Panc1 (cell line): ENCODE measurements at regions not wholly inside any gene's neighbourhood (a gene's known extent, or its start where the extent isn't known, plus 50 kb on each side); places are given as distances from the start of the nearest gene placed in this dataset.

Experiments used
- POLR2AphosphoS5 ChIP-seq: IDR thresholded peaks from 2 replicates; pipeline ENCODE4 v1.6.1; 2012; ENCODE audit warnings: mild to moderate bottlenecking, low read depth, low read length, moderate library complexity
- TF ChIP-seq, protein P1 (sequence below): fragments of 450-650 bp; IDR thresholded peaks from 2 replicates; pipeline ENCODE4 v1.5.1; 2017; ENCODE audit warnings: mild to moderate bottlenecking
- TF ChIP-seq, protein P2 (sequence below), 2 experiments: IDR thresholded peaks; 2 replicates each; pipeline ENCODE4 v1.6.1; 2011 to 2012; ENCODE audit warnings: low read depth in 2 of 2, control low read depth in 1 of 2, low read length in 1 of 2, mild to moderate bottlenecking in 1 of 2, moderate library complexity in 1 of 2; ENCODE audit not compliant: insufficient read depth in 1 of 2

DNA sequence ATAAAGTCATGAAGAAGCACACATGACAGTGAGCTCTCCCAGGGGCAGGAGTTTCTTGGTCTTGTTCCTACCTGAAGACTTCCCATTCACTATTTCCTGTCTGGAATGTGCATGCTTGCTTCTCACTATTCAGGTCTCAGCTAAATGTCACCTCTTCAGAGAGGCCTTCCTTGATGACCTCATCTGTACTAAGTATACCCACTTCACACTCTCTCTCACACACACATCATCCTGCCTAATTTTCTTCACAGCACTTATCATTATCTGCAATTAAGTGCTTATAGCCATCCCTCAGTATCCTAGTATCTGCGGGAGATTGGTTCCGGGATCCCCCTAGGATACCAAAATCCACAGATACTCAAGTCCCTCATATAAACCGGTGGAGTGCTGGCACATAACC, 146.4 kb upstream of the IVNS1ABP start:
- TF ChIP-seq, protein P1, sequence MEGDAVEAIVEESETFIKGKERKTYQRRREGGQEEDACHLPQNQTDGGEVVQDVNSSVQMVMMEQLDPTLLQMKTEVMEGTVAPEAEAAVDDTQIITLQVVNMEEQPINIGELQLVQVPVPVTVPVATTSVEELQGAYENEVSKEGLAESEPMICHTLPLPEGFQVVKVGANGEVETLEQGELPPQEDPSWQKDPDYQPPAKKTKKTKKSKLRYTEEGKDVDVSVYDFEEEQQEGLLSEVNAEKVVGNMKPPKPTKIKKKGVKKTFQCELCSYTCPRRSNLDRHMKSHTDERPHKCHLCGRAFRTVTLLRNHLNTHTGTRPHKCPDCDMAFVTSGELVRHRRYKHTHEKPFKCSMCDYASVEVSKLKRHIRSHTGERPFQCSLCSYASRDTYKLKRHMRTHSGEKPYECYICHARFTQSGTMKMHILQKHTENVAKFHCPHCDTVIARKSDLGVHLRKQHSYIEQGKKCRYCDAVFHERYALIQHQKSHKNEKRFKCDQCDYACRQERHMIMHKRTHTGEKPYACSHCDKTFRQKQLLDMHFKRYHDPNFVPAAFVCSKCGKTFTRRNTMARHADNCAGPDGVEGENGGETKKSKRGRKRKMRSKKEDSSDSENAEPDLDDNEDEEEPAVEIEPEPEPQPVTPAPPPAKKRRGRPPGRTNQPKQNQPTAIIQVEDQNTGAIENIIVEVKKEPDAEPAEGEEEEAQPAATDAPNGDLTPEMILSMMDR = no peak
- TF ChIP-seq POLR2AphosphoS5 = no peak
- TF ChIP-seq, protein P2, sequence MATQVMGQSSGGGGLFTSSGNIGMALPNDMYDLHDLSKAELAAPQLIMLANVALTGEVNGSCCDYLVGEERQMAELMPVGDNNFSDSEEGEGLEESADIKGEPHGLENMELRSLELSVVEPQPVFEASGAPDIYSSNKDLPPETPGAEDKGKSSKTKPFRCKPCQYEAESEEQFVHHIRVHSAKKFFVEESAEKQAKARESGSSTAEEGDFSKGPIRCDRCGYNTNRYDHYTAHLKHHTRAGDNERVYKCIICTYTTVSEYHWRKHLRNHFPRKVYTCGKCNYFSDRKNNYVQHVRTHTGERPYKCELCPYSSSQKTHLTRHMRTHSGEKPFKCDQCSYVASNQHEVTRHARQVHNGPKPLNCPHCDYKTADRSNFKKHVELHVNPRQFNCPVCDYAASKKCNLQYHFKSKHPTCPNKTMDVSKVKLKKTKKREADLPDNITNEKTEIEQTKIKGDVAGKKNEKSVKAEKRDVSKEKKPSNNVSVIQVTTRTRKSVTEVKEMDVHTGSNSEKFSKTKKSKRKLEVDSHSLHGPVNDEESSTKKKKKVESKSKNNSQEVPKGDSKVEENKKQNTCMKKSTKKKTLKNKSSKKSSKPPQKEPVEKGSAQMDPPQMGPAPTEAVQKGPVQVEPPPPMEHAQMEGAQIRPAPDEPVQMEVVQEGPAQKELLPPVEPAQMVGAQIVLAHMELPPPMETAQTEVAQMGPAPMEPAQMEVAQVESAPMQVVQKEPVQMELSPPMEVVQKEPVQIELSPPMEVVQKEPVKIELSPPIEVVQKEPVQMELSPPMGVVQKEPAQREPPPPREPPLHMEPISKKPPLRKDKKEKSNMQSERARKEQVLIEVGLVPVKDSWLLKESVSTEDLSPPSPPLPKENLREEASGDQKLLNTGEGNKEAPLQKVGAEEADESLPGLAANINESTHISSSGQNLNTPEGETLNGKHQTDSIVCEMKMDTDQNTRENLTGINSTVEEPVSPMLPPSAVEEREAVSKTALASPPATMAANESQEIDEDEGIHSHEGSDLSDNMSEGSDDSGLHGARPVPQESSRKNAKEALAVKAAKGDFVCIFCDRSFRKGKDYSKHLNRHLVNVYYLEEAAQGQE (IDR thresholded peaks at IDR 0.05; ENCODE audit: insufficient read depth in 1 of 2, low read depth in 2 of 2, low read length in 1 of 2) = no peak
